Mammary epithelial cell (primary cell): ENCODE measurements at regions not wholly inside any gene's neighbourhood (a gene's known extent, or its start where the extent isn't known, plus 50 kb on each side); places are given as distances from the start of the nearest gene placed in this dataset.

Experiments
- CTCF ChIP-seq, 2 donors: IDR thresholded peaks in 1 of 2; conservative IDR thresholded peaks in 1 of 2; 2 replicates each; pipeline ENCODE4 v1.5.1; 2011 to 2012; ENCODE audit warnings: inconsistent platforms in 2 of 2, low read length in 2 of 2, mild to moderate bottlenecking in 2 of 2, control low read depth in 1 of 2, low read depth in 1 of 2; ENCODE audit not compliant: insufficient read depth in 1 of 2; ENCODE audit errors: extremely low read depth in 1 of 2
- EZH2 ChIP-seq: IDR thresholded peaks from 2 replicates; pipeline ENCODE4 v1.6.1; 2012; ENCODE audit warnings: low read length, inconsistent platforms, borderline replicate concordance

- TF ChIP-seq CTCF (conservative IDR thresholded peaks at IDR 0.05 in 1 of 2, IDR thresholded peaks at IDR 0.05 in 1 of 2; ENCODE audit: extremely low read depth in 1 of 2, insufficient read depth in 1 of 2, low read depth in 1 of 2, low read length in 2 of 2): no peak
- no peak for TF ChIP-seq EZH2
Observed at GRCh38 chr22:27650572-27650971, 151.0 kb downstream of the MN1 start.
